BE2C (cell line): ENCODE measurements at regions not wholly inside any gene's neighbourhood (a gene's known extent, or its start where the extent isn't known, plus 50 kb on each side); places are given as distances from the start of the nearest gene placed in this dataset.
"Not testable (repeated sequence)": the region's sequence is repeated elsewhere in the genome, so short reads cannot be mapped to it uniquely, and the experiment has no call there.

Experiments used
- DNase-seq: peaks from one replicate; pipeline ENCODE4 v3.0.0-alpha.2; 2020
- H3K27me3 ChIP-seq: fragments of 250-450 bp; sonication (Bioruptor Pico); 2 replicates; pipeline ENCODE4 v1.5.1; 2020; ENCODE audit warnings: mild to moderate bottlenecking
- H3K36me3 ChIP-seq: fragments of 250-450 bp; sonication (Bioruptor Pico); 2 replicates; pipeline ENCODE4 v1.5.1; 2020; ENCODE audit warnings: mild to moderate bottlenecking
- H3K4me1 ChIP-seq: fragments of 250-450 bp; sonication (Bioruptor Pico); 2 replicates; pipeline ENCODE4 v1.5.1; 2020
- H3K4me3 ChIP-seq: 2 replicates; pipeline ENCODE4 v1.5.1; 2011; ENCODE audit warnings: low read depth, low read length
- H3K9me3 ChIP-seq: fragments of 250-450 bp; sonication (Bioruptor Pico); 2 replicates; pipeline ENCODE4 v1.5.1; 2020
- CTCF ChIP-seq: IDR thresholded peaks from 2 replicates; pipeline ENCODE4 v1.5.1; 2012; ENCODE audit warnings: mild to moderate bottlenecking, low read depth, low read length

GRCh38 chr5:23930985-23931384 is 423.6 kb downstream of the PRDM9 start:
- no peaks in the 10 kb centered on the region for H3K9me3 ChIP-seq
- H3K27me3 ChIP-seq = no peaks in the 10 kb centered on the region
- H3K4me1 ChIP-seq = no peaks in the 10 kb centered on the region
- DNase-seq = peak; percentile 19
- peak overlapping the region; percentile 35; the same call in 1 of the 2 replicates for H3K4me3 ChIP-seq
- TF ChIP-seq CTCF = no peak
- no peaks in the 10 kb centered on the region for H3K36me3 ChIP-seq

DNA sequence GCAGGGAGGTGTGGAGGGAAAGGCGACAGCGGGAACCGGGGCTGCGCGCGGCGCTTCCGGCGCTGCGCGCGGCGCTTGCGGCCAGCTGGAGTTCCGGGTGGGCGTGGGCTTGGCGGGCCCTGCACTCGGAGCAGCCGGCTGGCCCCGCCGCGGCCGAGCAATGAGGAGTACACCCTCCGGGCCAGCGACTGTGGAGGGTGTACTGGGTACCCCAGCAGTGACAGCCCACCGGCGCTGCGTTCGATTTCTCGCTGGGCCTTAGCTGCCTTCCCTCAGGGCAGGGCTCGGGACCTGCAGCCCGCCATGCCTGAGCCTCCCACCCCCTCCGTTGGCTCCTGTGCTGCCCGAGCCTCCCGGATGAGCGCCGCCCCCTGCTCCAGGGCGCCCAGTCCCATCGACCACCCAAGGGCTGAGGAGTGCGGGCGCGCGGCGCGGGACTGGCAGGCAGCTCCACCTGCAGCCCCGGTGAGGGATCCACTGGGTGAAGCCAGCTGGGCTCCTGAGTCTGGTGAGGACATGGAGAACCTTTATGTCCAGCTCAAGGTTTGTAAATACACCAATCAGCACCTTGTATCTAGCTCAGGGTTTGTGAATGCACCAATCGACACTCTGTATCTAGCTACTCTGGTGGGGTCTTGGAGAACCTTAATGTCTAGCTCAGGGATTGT is 444.0 kb downstream of the PRDM9 start:
- not testable (repeated sequence) for H3K27me3 ChIP-seq, H3K9me3 ChIP-seq, H3K36me3 ChIP-seq, H3K4me1 ChIP-seq
- DNase-seq = peak; percentile 75
- H3K4me3 ChIP-seq = peak overlapping the region; percentile 51

GRCh38 chr5:23963449-23963848 is 456.0 kb downstream of the PRDM9 start:
- H3K4me3 ChIP-seq = no peak overlapping the region
- no peaks in the 10 kb centered on the region for H3K4me1 ChIP-seq
- no peaks in the 10 kb centered on the region for H3K36me3 ChIP-seq
- H3K9me3 ChIP-seq = no peaks in the 10 kb centered on the region
- H3K27me3 ChIP-seq = no peaks in the 10 kb centered on the region
- TF ChIP-seq CTCF = no peak
- DNase-seq = no peak

GRCh38 chr5:23977365-23977764 is 470.0 kb downstream of the PRDM9 start:
- Histone ChIP-seq H3K27me3 (no peaks in the 10 kb centered on the region), H3K9me3 (no peaks in the 10 kb centered on the region; the same call in 1 of the 2 replicates), H3K36me3 (no peaks in the 10 kb centered on the region), H3K4me1 (no peaks in the 10 kb centered on the region), H3K4me3 (no peak overlapping the region)
- DNase-seq = no peak
- TF ChIP-seq CTCF = no peak

- Histone ChIP-seq H3K4me1 (no peaks in the 10 kb centered on the region), H3K9me3 (no peaks in the 10 kb centered on the region; the same call in 1 of the 2 replicates), H3K4me3 (no peak overlapping the region), H3K36me3 (no peaks in the 10 kb centered on the region), H3K27me3 (no peaks in the 10 kb centered on the region)
- peak; percentile 65 for DNase-seq
- TF ChIP-seq CTCF = peak; percentile 76
These were observed 470.6 kb downstream of the PRDM9 start for GRCh38 chr5:23977997-23978396.

DNA sequence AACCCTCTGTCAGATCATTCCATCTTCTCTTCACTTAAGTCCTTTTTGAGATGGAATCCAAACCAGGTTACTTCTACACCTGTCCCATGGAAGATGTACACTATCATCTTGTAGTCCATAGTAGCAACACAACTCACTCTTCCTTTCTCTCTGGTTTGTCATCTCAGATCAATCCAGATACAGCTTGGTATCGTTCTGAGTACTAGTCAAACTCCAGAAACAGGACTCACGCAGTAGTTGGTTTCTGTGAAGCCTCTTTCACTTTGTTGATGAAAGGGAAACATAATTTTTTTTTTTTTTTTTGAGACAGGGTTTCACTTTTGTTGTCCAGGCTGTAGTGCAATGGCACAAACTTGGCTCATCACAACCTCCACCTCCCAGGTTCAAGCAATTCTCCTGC is 484.0 kb downstream of the PRDM9 start:
- H3K36me3 ChIP-seq = no peaks in the 10 kb centered on the region
- no peaks in the 10 kb centered on the region for H3K27me3 ChIP-seq
- no peak for TF ChIP-seq CTCF
- DNase-seq = no peak
- no peak overlapping the region for H3K4me3 ChIP-seq
- H3K9me3 ChIP-seq = no peaks in the 10 kb centered on the region
- no peaks in the 10 kb centered on the region; the same call in 1 of the 2 replicates for H3K4me1 ChIP-seq
